Testis (tissue), 2 donors: ENCODE measurements at regions not wholly inside any gene's neighbourhood (a gene's known extent, or its start where the extent isn't known, plus 50 kb on each side); places are given as distances from the start of the nearest gene placed in this dataset.

Experiments used
- POLR2A ChIP-seq: fragments of 450-650 bp; IDR thresholded peaks from one replicate; pipeline ENCODE4 v1.6.1; 2017; ENCODE audit warnings: antibody characterized with exemption, mild to moderate bottlenecking, moderate library complexity
- TF ChIP-seq, protein P1 (sequence below), 3 experiments: fragments of 450-650 bp in 2 of 3; fragments of 200-600 bp in 1 of 3; sonication (generic) in 1 of 3; IDR thresholded peaks; one replicate each; pipeline ENCODE4 v1.5.1; 2016 to 2019; ENCODE audit warnings: antibody characterized with exemption in 3 of 3, mild to moderate bottlenecking in 2 of 3, moderate library complexity in 1 of 3

DNA sequence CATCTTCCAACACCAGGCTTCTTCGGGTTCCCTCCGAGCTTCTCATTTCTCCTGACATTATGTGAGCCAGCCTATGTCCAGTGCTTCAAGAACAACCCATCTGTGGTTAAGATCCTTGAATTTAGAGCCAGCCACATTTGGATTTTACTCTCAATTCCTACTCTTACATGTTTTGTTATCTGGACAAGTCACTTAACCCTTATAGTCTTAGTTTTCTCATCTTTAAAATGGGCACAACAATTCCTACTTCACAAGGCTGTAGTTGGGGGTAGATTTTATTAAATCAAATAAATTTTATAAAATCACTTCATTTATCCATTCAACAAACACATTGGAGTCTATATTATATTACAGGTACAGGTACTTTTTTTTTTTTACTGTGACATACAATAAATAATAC is 105.5 kb upstream of the SLC38A2 start:
- TF ChIP-seq, protein P1, sequence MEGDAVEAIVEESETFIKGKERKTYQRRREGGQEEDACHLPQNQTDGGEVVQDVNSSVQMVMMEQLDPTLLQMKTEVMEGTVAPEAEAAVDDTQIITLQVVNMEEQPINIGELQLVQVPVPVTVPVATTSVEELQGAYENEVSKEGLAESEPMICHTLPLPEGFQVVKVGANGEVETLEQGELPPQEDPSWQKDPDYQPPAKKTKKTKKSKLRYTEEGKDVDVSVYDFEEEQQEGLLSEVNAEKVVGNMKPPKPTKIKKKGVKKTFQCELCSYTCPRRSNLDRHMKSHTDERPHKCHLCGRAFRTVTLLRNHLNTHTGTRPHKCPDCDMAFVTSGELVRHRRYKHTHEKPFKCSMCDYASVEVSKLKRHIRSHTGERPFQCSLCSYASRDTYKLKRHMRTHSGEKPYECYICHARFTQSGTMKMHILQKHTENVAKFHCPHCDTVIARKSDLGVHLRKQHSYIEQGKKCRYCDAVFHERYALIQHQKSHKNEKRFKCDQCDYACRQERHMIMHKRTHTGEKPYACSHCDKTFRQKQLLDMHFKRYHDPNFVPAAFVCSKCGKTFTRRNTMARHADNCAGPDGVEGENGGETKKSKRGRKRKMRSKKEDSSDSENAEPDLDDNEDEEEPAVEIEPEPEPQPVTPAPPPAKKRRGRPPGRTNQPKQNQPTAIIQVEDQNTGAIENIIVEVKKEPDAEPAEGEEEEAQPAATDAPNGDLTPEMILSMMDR (IDR thresholded peaks at IDR 0.05): no peak
- no peak for TF ChIP-seq POLR2A
